GM12878 (cell line): ENCODE measurements at regions not wholly inside any gene's neighbourhood (a gene's known extent, or its start where the extent isn't known, plus 50 kb on each side); places are given as distances from the start of the nearest gene placed in this dataset.

Experiments
- ATAC-seq: fragments of 200-7000 bp; cut with Tn5 transposase; 3 replicates; pipeline ENCODE4 v1.9.1; 2020; ENCODE audit warnings: mild to moderate bottlenecking, moderate library complexity
- BruUV-seq: library from RNA; stranded (reverse); fragments of 400-500 nt; replicated peaks from 2 replicates; lab custom pipeline; 2021; lab: Mats Ljungman, UMichigan
- CTCF ChIA-PET: fragments of 300-600 bp; sonication (Branson Sonifier 250); formaldehyde crosslinking; extraction: SDS; loops from one replicate; lab custom pipeline; 2021; ENCODE audit warnings: inconsistent platforms; lab: Yijun Ruan, JAX
- POLR2A ChIA-PET: fragments of 350-600 bp; formaldehyde crosslinking; extraction: SDS; loops from one replicate; lab custom pipeline; 2021; ENCODE audit warnings: inconsistent platforms; lab: Charles Lee
- RAD21 ChIA-PET: fragments of 300-600 bp; sonication (Branson Sonifier 250); formaldehyde crosslinking; loops from one replicate; lab custom pipeline; 2023; ENCODE audit warnings: antibody characterized with exemption; ENCODE audit not compliant: unreplicated experiment; lab: Charles Lee
- SMC1A ChIA-PET: fragments of 300-600 bp; sonication (Branson Sonifier 250); formaldehyde crosslinking; loops from one replicate; lab custom pipeline; 2023; ENCODE audit not compliant: unreplicated experiment, uncharacterized antibody; lab: Charles Lee
- DNase-seq: peaks from one replicate; pipeline ENCODE4 v3.0.0-alpha.2; 2011; ENCODE audit warnings: low read depth, low spot score
- FAIRE-seq: peaks from 3 replicates; lab custom pipeline; 2011; peaks lifted over from hg19 to GRCh38; lab: Jason Lieb, UNC
- H2AFZ ChIP-seq: 2 replicates; pipeline ENCODE4 v1.6.0; 2011; ENCODE audit warnings: low read depth, low read length, control low read depth; ENCODE audit not compliant: control insufficient read depth
- H3K27ac ChIP-seq: 2 replicates; pipeline ENCODE4 v1.5.1; 2011; ENCODE audit warnings: control low read depth; ENCODE audit not compliant: control insufficient read depth, insufficient read depth
- H3K27me3 ChIP-seq, 2 experiments: replicated peaks in 1 of 2; 2 replicates each; pipeline versions ENCODE4 v1.6.0 to v1.6.1; 2011; ENCODE audit warnings: low read length in 1 of 2; ENCODE audit not compliant: control insufficient read depth in 2 of 2, insufficient read depth in 2 of 2
- H3K36me3 ChIP-seq, 2 experiments: 2 replicates each; pipeline ENCODE4 v1.5.1; 2011; ENCODE audit warnings: low read length in 1 of 2; ENCODE audit not compliant: control insufficient read depth in 2 of 2, insufficient read depth in 2 of 2
- H3K4me1 ChIP-seq: 2 replicates; pipeline ENCODE4 v1.6.1; 2011; ENCODE audit warnings: mild to moderate bottlenecking, low read length, moderate library complexity, mixed read lengths; ENCODE audit not compliant: control insufficient read depth, insufficient read depth
- H3K4me2 ChIP-seq: 2 replicates; pipeline ENCODE4 v1.6.0; 2011; ENCODE audit warnings: control low read depth; ENCODE audit not compliant: control insufficient read depth, insufficient read depth
- H3K4me3 ChIP-seq: fragments of 200-600 bp; sonication (generic); 2 replicates; pipeline ENCODE4 v1.5.1; 2016
- H3K79me2 ChIP-seq: 2 replicates; pipeline ENCODE4 v1.6.0; 2011; ENCODE audit warnings: low read length; ENCODE audit not compliant: control insufficient read depth, insufficient read depth
- H3K9ac ChIP-seq: 2 replicates; pipeline ENCODE4 v1.8.0; 2011; ENCODE audit warnings: low read length, control low read depth, mixed read lengths; ENCODE audit not compliant: control insufficient read depth, insufficient read depth
- H3K9me3 ChIP-seq: replicated peaks from 3 replicates; pipeline ENCODE4 v1.5.1; 2011; ENCODE audit warnings: mild to moderate bottlenecking, low read length; ENCODE audit not compliant: control insufficient read depth, insufficient read depth
- H4K20me1 ChIP-seq: 2 replicates; pipeline ENCODE4 v1.6.0; 2011; ENCODE audit not compliant: control insufficient read depth, insufficient read depth
- BMI1 ChIP-seq: fragments of 450-650 bp; IDR thresholded peaks from 2 replicates; pipeline ENCODE4 v1.6.1; 2016; ENCODE audit warnings: mild to moderate bottlenecking, moderate library complexity, borderline replicate concordance
- CEBPZ ChIP-seq: fragments of 150-350 bp; IDR thresholded peaks from 2 replicates; pipeline ENCODE4 v1.6.1; 2016; ENCODE audit warnings: low read depth, low read length
- EGR1 ChIP-seq, 2 experiments: IDR thresholded peaks; 1 replicate in 1 of 2; 2 replicates in 1 of 2; pipeline ENCODE4 v1.6.1; 2011 to 2012; ENCODE audit warnings: low read depth in 2 of 2, low read length in 2 of 2, borderline replicate concordance in 1 of 2, mild to moderate bottlenecking in 1 of 2, moderate library complexity in 1 of 2
- ESRRA ChIP-seq: IDR thresholded peaks from 2 replicates; pipeline ENCODE4 v1.6.1; 2012; ENCODE audit warnings: mild to moderate bottlenecking, low read length, improper control_type of control experiment
- FOXK2 ChIP-seq: fragments of 450-650 bp; IDR thresholded peaks from 2 replicates; pipeline ENCODE4 v1.6.1; 2017; ENCODE audit warnings: mild to moderate bottlenecking, moderate library complexity
- FOXM1 ChIP-seq: IDR thresholded peaks from 2 replicates; pipeline ENCODE4 v1.6.1; 2012; ENCODE audit warnings: low read depth, mild to moderate bottlenecking, inconsistent platforms, low read length, moderate library complexity
- GATAD2B ChIP-seq: fragments of 450-650 bp; conservative IDR thresholded peaks from 2 replicates; pipeline ENCODE4 v1.6.1; 2017; ENCODE audit warnings: low read depth, mild to moderate bottlenecking, moderate library complexity
- IKZF2 ChIP-seq, 2 experiments: fragments of 450-650 bp; IDR thresholded peaks; 2 replicates each; pipeline ENCODE4 v1.6.1; 2017; ENCODE audit warnings: mild to moderate bottlenecking in 2 of 2, moderate library complexity in 2 of 2
- NR2F1 ChIP-seq: fragments of 450-650 bp; conservative IDR thresholded peaks from 2 replicates; pipeline ENCODE4 v1.6.1; 2017; ENCODE audit warnings: mild to moderate bottlenecking
- RELA ChIP-seq: fragments of 450-650 bp; IDR thresholded peaks from 2 replicates; pipeline ENCODE4 v1.8.0; 2014; ENCODE audit warnings: borderline replicate concordance; ENCODE audit not compliant: partially characterized antibody
- SMARCA5 ChIP-seq: fragments of 450-650 bp; IDR thresholded peaks from 2 replicates; pipeline ENCODE4 v1.6.1; 2017; ENCODE audit warnings: mild to moderate bottlenecking
- SP1 ChIP-seq: IDR thresholded peaks from one replicate; pipeline ENCODE4 v1.6.1; 2011; ENCODE audit warnings: low read depth, low read length
- SPI1 ChIP-seq: IDR thresholded peaks from 2 replicates; pipeline ENCODE4 v1.6.1; 2011; ENCODE audit warnings: low read depth, mild to moderate bottlenecking, low read length, moderate library complexity, borderline replicate concordance; ENCODE audit not compliant: insufficient read depth
- TBL1XR1 ChIP-seq: IDR thresholded peaks from 2 replicates; pipeline ENCODE4 v1.6.1; 2012; ENCODE audit warnings: low read depth, low read length, improper control_type of control experiment
- ZBTB11 ChIP-seq: fragments of 450-650 bp; formaldehyde crosslinking; IDR thresholded peaks from 2 replicates; pipeline ENCODE4 v1.5.0; 2022; ENCODE audit warnings: mild to moderate bottlenecking, missing genetic modification characterization
- WGBS: methylation state at CpG from one replicate; pipeline ENCODE4 v1.1.6; 2016; ENCODE audit warnings: low lambda C conversion rate; ENCODE audit not compliant: insufficient replicate concordance, insufficient coverage; ENCODE audit errors: missing lambda C conversion rate; 5-methylcytosine and 5-hydroxymethylcytosine counted together
- in situ Hi-C: fragments of 300-500 bp; cut with MboI; formaldehyde crosslinking; loops from 9 replicates; pipeline ENCODE4 v1.14.3; 2018; ENCODE audit warnings: mixed read lengths
- intact Hi-C: fragments of 100-400 bp; cut with micrococcal nuclease; formaldehyde crosslinking; loops from one replicate; pipeline ENCODE4 v1.14.2; 2022; ENCODE audit not compliant: unreplicated experiment

GRCh38 chr3:177811112-177811511 lies 613.8 kb upstream of the TBL1XR1 start:
- WGBS = 0% methylated on average over 3 of the region's 3 CpGs
- ChIA-PET RAD21 (no interaction called here), CTCF (no interaction called here), SMC1A (interaction anchor here (1.5 kb wide), 1 partner anchor 9 kb away, joined by 3 read pairs; no protein-coding TSS in a partner anchor), POLR2A (no interaction called here)
- FAIRE-seq = no peak
- H3K4me1 ChIP-seq = no peaks in the 10 kb centered on the region
- in situ Hi-C loops = no loop called here
- no peaks in the 10 kb centered on the region for H3K9me3 ChIP-seq
- H3K4me3 ChIP-seq = no peak overlapping the region
- H2AFZ ChIP-seq = no peak overlapping the region
- H4K20me1 ChIP-seq = no peaks in the 10 kb centered on the region
- no peaks in the 10 kb centered on the region for H3K36me3 ChIP-seq
- BruUV-seq = no TSS peak
- TF ChIP-seq ZBTB11 (CRISPR knock-in tag) (no peak), SP1 (no peak), FOXM1 (no peak), BMI1 (no peak), EGR1 (IDR thresholded peaks at IDR 0.05; ENCODE audit: borderline replicate concordance in 1 of 2, low read depth in 2 of 2, low read length in 2 of 2) (no peak), ESRRA (no peak), CEBPZ (no peak), GATAD2B (no peak), RELA (no peak), NR2F1 (no peak), FOXK2 (no peak), TBL1XR1 (no peak), SMARCA5 (no peak), SPI1 (no peak), IKZF2 (IDR thresholded peaks at IDR 0.05) (no peak)
- no peak overlapping the region for H3K9ac ChIP-seq
- H3K79me2 ChIP-seq = no peaks in the 10 kb centered on the region
- DNase-seq = no peak
- no peak; the same call in 2 of the 3 replicates for ATAC-seq
- no peaks in the 10 kb centered on the region for H3K27me3 ChIP-seq
- no peak overlapping the region for H3K4me2 ChIP-seq
- H3K27ac ChIP-seq = no peak overlapping the region
- intact Hi-C loops = no loop called here
